Suppressor macrophage treated with lipopolysaccharide for 4 hours (primary cell): ENCODE measurements at regions not wholly inside any gene's neighbourhood (a gene's known extent, or its start where the extent isn't known, plus 50 kb on each side); places are given as distances from the start of the nearest gene placed in this dataset.
A peak's percentile ranks its signal among the peaks of the same experiment; 100 is the strongest.
"Not testable (repeated sequence)": the region's sequence is repeated elsewhere in the genome, so short reads cannot be mapped to it uniquely, and the experiment has no call there.

Experiments
- DNase-seq: peaks from one replicate; pipeline ENCODE4 v3.0.0-alpha.2; 2020

- DNase-seq = peak; percentile 91
Observed at GRCh38 chr17:68698746-68699145, 97.6 kb upstream of the FAM20A start.

- peak; percentile 85 for DNase-seq
Observed at GRCh38 chr17:68697850-68698361, 96.7 kb upstream of the FAM20A start.

- no peak for DNase-seq
Observed at GRCh38 chr17:68695659-68696058, 94.5 kb upstream of the FAM20A start.

- DNase-seq = peak; percentile 36
Observed at GRCh38 chr17:68694791-68695485, 93.8 kb upstream of the FAM20A start.

- DNase-seq = no peak
Observed at GRCh38 chr17:68693896-68694295, 92.7 kb upstream of the FAM20A start.

- no peak for DNase-seq
Observed at GRCh38 chr17:68693466-68693865, 92.3 kb upstream of the FAM20A start.

- DNase-seq = no peak
Observed at GRCh38 chr17:68686108-68686988, 85.2 kb upstream of the FAM20A start.

- DNase-seq = peak; percentile 60
Observed at GRCh38 chr17:68684949-68685357, 83.8 kb upstream of the FAM20A start.

GRCh38 chr17:68682903-68683302, 81.7 kb upstream of the FAM20A start:
- no peak for DNase-seq

- no peak for DNase-seq
Observed at GRCh38 chr17:68679882-68680281, 78.7 kb upstream of the FAM20A start.

GRCh38 chr17:68676856-68677255, 75.7 kb upstream of the FAM20A start:
- no peak for DNase-seq

GRCh38 chr17:68675723-68676122, 74.6 kb upstream of the FAM20A start:
- DNase-seq = no peak

- DNase-seq = no peak
Observed at GRCh38 chr17:68674029-68674925, 73.1 kb upstream of the FAM20A start.

- DNase-seq = no peak
Observed at GRCh38 chr17:68670967-68671693, 70.0 kb upstream of the FAM20A start.

- DNase-seq = not testable (repeated sequence)
Observed at GRCh38 chr17:68666438-68666837, 65.3 kb upstream of the FAM20A start.

GRCh38 chr17:68665373-68665772, 64.2 kb upstream of the FAM20A start:
- no peak for DNase-seq

GRCh38 chr17:68662479-68662878, 61.3 kb upstream of the FAM20A start:
- no peak for DNase-seq

- no peak for DNase-seq
Observed at GRCh38 chr17:68662037-68662432, 60.9 kb upstream of the FAM20A start.

GRCh38 chr17:68661265-68662036, 60.3 kb upstream of the FAM20A start:
- DNase-seq = no peak

- no peak for DNase-seq
Observed at GRCh38 chr17:68660302-68660701, 59.1 kb upstream of the FAM20A start.

- DNase-seq = no peak
Observed at GRCh38 chr17:68658999-68659780, 58.0 kb upstream of the FAM20A start.
